ENCODE measurements at regions not wholly inside any gene's neighbourhood (a gene's known extent, or its start where the extent isn't known, plus 50 kb on each side); places are given as distances from the start of the nearest gene placed in this dataset.

DNA sequence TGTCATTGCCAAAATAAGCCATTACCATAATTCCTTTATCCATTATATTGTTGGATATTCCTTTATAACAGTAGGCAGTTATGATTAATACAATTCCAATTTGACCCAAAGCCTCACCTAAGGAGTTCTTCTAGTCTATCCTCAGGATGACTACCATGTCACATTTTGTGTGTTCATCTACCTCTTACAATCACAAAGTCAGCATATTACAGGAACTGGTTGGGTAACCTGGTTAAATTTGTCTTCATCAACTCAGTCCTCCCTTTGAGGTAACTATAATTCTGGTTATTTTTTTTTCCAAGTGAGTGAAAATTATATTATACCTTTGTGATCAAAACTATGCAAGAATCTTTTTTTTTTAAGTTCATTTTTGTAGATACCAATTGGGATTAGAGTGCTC is 540.5 kb downstream of the BTBD3 start:
- TF ChIP-seq, protein P1, sequence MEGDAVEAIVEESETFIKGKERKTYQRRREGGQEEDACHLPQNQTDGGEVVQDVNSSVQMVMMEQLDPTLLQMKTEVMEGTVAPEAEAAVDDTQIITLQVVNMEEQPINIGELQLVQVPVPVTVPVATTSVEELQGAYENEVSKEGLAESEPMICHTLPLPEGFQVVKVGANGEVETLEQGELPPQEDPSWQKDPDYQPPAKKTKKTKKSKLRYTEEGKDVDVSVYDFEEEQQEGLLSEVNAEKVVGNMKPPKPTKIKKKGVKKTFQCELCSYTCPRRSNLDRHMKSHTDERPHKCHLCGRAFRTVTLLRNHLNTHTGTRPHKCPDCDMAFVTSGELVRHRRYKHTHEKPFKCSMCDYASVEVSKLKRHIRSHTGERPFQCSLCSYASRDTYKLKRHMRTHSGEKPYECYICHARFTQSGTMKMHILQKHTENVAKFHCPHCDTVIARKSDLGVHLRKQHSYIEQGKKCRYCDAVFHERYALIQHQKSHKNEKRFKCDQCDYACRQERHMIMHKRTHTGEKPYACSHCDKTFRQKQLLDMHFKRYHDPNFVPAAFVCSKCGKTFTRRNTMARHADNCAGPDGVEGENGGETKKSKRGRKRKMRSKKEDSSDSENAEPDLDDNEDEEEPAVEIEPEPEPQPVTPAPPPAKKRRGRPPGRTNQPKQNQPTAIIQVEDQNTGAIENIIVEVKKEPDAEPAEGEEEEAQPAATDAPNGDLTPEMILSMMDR (conservative IDR thresholded peaks at IDR 0.05): no peak
- no peaks in the 10 kb centered on the region for H3K36me3 Mint-ChIP-seq
- no peaks in the 10 kb centered on the region for H3K9me3 Mint-ChIP-seq
- no peak for DNase-seq (ENCODE audit: extremely low spot score, unreplicated experiment)
- no peaks in the 10 kb centered on the region for H3K4me1 Mint-ChIP-seq (ENCODE audit: unreplicated experiment)
- H3K27ac Mint-ChIP-seq: no peak overlapping the region
- no peak overlapping the region for H3K4me3 Mint-ChIP-seq
- H3K27me3 Mint-ChIP-seq: no peaks in the 10 kb centered on the region

DNA sequence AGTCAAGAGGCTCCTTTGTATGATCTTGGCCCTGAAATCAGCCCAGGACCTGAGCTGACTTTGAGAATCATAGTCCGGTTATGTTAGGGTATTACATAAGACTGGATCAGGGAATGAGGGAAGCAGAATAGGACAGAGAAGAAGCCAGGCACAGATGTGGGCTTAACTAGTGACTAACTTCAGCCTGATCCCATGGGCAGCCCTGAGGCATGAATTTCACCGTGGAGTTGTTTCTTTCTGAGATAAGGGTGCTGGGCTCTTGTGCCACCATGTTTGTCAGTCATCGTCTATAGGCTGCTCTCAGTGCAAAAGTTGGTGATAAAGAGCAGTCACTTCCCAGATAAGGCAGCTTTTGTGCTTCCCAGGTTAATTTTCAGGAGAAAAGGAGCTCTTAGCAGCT is 544.7 kb upstream of the SPTLC3 start:
- Mint-ChIP-seq H3K27me3 (no peaks in the 10 kb centered on the region), H3K4me1 (ENCODE audit: unreplicated experiment) (no peaks in the 10 kb centered on the region), H3K27ac (no peak overlapping the region), H3K9me3 (no peaks in the 10 kb centered on the region), H3K4me3 (no peak overlapping the region), H3K36me3 (no peaks in the 10 kb centered on the region)
- TF ChIP-seq, protein P1 (conservative IDR thresholded peaks at IDR 0.05): no peak
- no peak for DNase-seq (ENCODE audit: extremely low spot score, unreplicated experiment)

DNA sequence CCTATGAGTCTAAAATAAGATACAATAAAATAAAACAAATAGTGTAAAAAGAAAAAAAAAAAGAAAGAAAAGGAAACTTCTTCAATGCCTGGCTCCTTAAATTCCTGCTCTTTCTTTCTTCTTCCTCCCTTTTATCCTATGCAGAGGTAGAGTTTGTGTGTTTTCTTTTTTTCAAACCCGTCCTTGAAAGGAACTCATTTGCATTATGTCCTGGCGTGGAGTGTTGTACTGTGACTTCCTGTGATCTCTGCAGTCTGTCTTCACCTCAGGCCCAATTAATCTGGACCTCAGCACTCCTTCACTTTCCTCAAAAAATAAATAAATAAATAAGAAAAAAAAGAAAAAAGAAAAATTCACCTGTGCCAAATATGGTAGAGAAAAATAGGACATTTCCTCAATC is 541.9 kb upstream of the SPTLC3 start:
- no peak overlapping the region for H3K4me3 Mint-ChIP-seq
- peak overlapping the region; percentile 38 for H3K27ac Mint-ChIP-seq
- TF ChIP-seq, protein P1 (conservative IDR thresholded peaks at IDR 0.05): no peak
- DNase-seq (ENCODE audit: extremely low spot score, unreplicated experiment): no peak
- no peaks in the 10 kb centered on the region for H3K27me3 Mint-ChIP-seq
- no peaks in the 10 kb centered on the region for H3K36me3 Mint-ChIP-seq
- H3K9me3 Mint-ChIP-seq: no peaks in the 10 kb centered on the region
- no peaks in the 10 kb centered on the region for H3K4me1 Mint-ChIP-seq (ENCODE audit: unreplicated experiment)

DNA sequence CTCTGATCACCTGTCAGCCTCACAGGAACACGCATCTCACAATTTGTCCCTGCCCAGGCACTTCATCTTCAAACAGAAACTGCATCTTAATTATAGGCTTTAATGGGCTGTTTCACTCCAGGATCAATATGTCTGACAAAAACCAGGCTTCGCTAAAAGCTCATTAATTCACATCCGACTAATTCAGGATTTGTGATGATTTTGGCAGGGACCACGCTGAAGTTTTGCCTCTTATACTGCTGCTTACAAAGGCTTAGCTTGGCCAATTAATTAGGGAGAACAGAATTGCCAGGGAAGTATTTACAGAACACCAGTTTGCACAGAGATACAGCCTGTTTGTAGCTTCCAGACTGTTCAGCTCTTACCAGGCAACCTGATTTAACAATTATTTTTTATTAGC is 541.0 kb upstream of the SPTLC3 start:
- Mint-ChIP-seq H3K4me1 (ENCODE audit: unreplicated experiment) (no peaks in the 10 kb centered on the region), H3K9me3 (no peaks in the 10 kb centered on the region), H3K36me3 (no peaks in the 10 kb centered on the region), H3K27ac (peak overlapping the region; percentile 38), H3K4me3 (no peak overlapping the region), H3K27me3 (no peaks in the 10 kb centered on the region)
- DNase-seq (ENCODE audit: extremely low spot score, unreplicated experiment): no peak
- TF ChIP-seq, protein P1 (conservative IDR thresholded peaks at IDR 0.05): no peak

DNA sequence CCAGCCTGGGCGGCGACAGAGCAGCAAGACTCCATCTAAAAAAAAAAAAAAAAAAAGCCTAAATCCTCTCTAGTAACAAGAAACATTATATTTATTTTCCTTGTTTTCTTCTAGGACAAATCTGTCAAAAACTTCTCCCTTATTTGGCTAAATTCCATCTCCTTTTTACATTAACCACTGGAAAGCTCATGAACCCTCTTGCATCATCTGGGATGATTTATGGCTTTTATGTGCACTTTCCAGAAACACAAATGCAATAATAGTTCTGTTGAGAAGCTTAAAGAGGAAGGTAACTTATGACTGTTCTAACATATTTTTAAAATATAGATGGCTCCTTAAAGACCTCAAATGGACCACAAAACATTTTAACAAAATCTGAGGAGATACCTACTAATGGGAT is 526.1 kb upstream of the SPTLC3 start:
- no peak overlapping the region for H3K4me3 Mint-ChIP-seq
- no peaks in the 10 kb centered on the region for H3K9me3 Mint-ChIP-seq
- H3K27ac Mint-ChIP-seq: no peak overlapping the region
- TF ChIP-seq, protein P1 (conservative IDR thresholded peaks at IDR 0.05): no peak
- no peak for DNase-seq (ENCODE audit: extremely low spot score, unreplicated experiment)
- no peaks in the 10 kb centered on the region for H3K36me3 Mint-ChIP-seq
- H3K4me1 Mint-ChIP-seq (ENCODE audit: unreplicated experiment): no peaks in the 10 kb centered on the region
- H3K27me3 Mint-ChIP-seq: no peaks in the 10 kb centered on the region

DNA sequence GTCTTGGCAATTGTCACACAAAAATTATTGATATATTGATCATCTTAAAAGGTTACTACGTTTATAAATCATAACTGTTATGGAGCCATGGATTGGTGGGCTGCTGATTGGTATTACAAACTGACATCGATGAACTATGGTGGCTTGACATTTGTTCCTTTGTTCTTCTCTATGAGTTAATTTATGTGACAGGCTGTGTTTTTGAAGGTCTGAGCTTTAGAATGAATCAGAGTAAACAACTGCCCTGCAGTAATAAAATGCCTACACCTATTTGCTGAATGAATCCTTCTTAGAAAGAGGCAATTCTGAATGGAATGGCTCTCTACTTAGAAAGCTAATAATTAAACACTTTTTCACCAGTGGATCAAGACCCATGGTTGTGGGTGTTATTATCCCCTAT is 506.3 kb upstream of the SPTLC3 start:
- Mint-ChIP-seq H3K4me3 (no peak overlapping the region), H3K27ac (no peak overlapping the region), H3K27me3 (no peaks in the 10 kb centered on the region), H3K36me3 (no peaks in the 10 kb centered on the region), H3K4me1 (ENCODE audit: unreplicated experiment) (no peaks in the 10 kb centered on the region), H3K9me3 (no peaks in the 10 kb centered on the region)
- no peak for DNase-seq (ENCODE audit: extremely low spot score, unreplicated experiment)
- TF ChIP-seq, protein P1 (conservative IDR thresholded peaks at IDR 0.05): no peak

All from type B pancreatic cell (in vitro differentiated cells).